H1 (cell line): ENCODE measurements at regions not wholly inside any gene's neighbourhood (a gene's known extent, or its start where the extent isn't known, plus 50 kb on each side); places are given as distances from the start of the nearest gene placed in this dataset.

Source experiments
- CTCF ChIA-PET: fragments of 300-600 bp; sonication (Branson Sonifier 250); formaldehyde crosslinking; loops from one replicate; lab custom pipeline; 2021; ENCODE audit not compliant: partially characterized antibody; lab: Charles Lee
- POLR2A ChIA-PET: fragments of 300-600 bp; sonication (Branson Sonifier 250); formaldehyde crosslinking; loops from one replicate; lab custom pipeline; 2021; ENCODE audit warnings: inconsistent platforms; ENCODE audit not compliant: partially characterized antibody; lab: Charles Lee
- DNase-seq, 2 experiments: peaks; one replicate each; pipeline versions ENCODE4 v3.0.0 to v3.0.0-alpha.2; 2010 to 2022; ENCODE audit warnings: low spot score in 2 of 2, low read depth in 1 of 2, mixed read lengths in 1 of 2
- FAIRE-seq: peaks from 2 replicates; lab custom pipeline; 2011; peaks lifted over from hg19 to GRCh38; lab: Jason Lieb, UNC
- H2AFZ ChIP-seq: 2 replicates; pipeline ENCODE4 v1.8.1; 2012; ENCODE audit warnings: low read length, inconsistent platforms
- H2AK5ac ChIP-seq: 2 replicates; pipeline ENCODE4 v1.6.1; 2013; ENCODE audit warnings: low read depth, low read length
- H2BK120ac ChIP-seq: replicated peaks from 2 replicates; pipeline ENCODE3; 2013; ENCODE audit warnings: low read depth, low read length, inconsistent platforms
- H2BK12ac ChIP-seq: 2 replicates; pipeline ENCODE4 v1.6.1; 2013; ENCODE audit warnings: low read depth, low read length
- H2BK15ac ChIP-seq: 2 replicates; pipeline ENCODE4 v1.6.1; 2013; ENCODE audit warnings: low read length
- H2BK20ac ChIP-seq: 2 replicates; pipeline ENCODE4 v1.6.1; 2013; ENCODE audit warnings: low read length
- H2BK5ac ChIP-seq: 2 replicates; pipeline ENCODE4 v1.6.1; 2013; ENCODE audit warnings: low read depth, low read length
- H3K14ac ChIP-seq: 2 replicates; pipeline ENCODE4 v1.6.1; 2013; ENCODE audit warnings: inconsistent platforms; ENCODE audit not compliant: insufficient read length
- H3K18ac ChIP-seq: 2 replicates; pipeline ENCODE4 v1.6.1; 2013; ENCODE audit warnings: low read length; ENCODE audit errors: extremely low read depth
- H3K23ac ChIP-seq: 2 replicates; pipeline ENCODE4 v1.6.1; 2013; ENCODE audit warnings: inconsistent platforms; ENCODE audit not compliant: insufficient read length
- H3K23me2 ChIP-seq: 2 replicates; pipeline ENCODE4 v1.6.1; 2013; ENCODE audit warnings: low read depth, low read length
- H3K27ac ChIP-seq: 2 replicates; pipeline ENCODE4 v1.6.1; 2011; ENCODE audit warnings: low read depth, low read length, inconsistent platforms
- H3K27me3 ChIP-seq, 4 experiments: replicated peaks in 1 of 4; 1 replicate in 1 of 4; 2 replicates in 3 of 4; pipeline versions ENCODE4 v1.6.1 to v1.8.1; 2011 to 2013; ENCODE audit warnings: low read length in 3 of 4, mild to moderate bottlenecking in 3 of 4, inconsistent platforms in 2 of 4, mixed read lengths in 2 of 4, moderate library complexity in 1 of 4; ENCODE audit not compliant: control insufficient read depth in 3 of 4, insufficient read depth in 3 of 4; ENCODE audit errors: extremely low read depth in 1 of 4
- H3K36me3 ChIP-seq, 4 experiments: 2 replicates each; pipeline versions ENCODE4 v1.6.1 to v1.8.1; 2011 to 2013; ENCODE audit warnings: mild to moderate bottlenecking in 4 of 4, low read length in 3 of 4, moderate library complexity in 2 of 4, control low read depth in 1 of 4, inconsistent platforms in 1 of 4; ENCODE audit not compliant: insufficient read depth in 4 of 4, control insufficient read depth in 2 of 4
- H3K4ac ChIP-seq: replicated peaks from 2 replicates; pipeline ENCODE3; 2013; ENCODE audit warnings: low read length, low read depth, mixed read lengths, inconsistent platforms; ENCODE audit not compliant: insufficient read length
- H3K4me1 ChIP-seq, 4 experiments: replicated peaks in 1 of 4; 1 replicate in 1 of 4; 2 replicates in 3 of 4; pipeline versions ENCODE4 v1.6.1 to v1.8.1; 2011 to 2013; ENCODE audit warnings: low read length in 3 of 4, inconsistent platforms in 2 of 4, mixed read lengths in 1 of 4; ENCODE audit not compliant: insufficient read depth in 4 of 4, control insufficient read depth in 3 of 4
- H3K4me2 ChIP-seq, 2 experiments: 2 replicates each; pipeline versions ENCODE4 v1.6.1 to v1.8.1; 2011 to 2013; ENCODE audit warnings: low read depth in 2 of 2, low read length in 2 of 2, control low read depth in 1 of 2, inconsistent platforms in 1 of 2, mild to moderate bottlenecking in 1 of 2; ENCODE audit not compliant: insufficient read depth in 1 of 2
- H3K4me3 ChIP-seq, 4 experiments: fragments of 200-600, 300-600 bp in 1 of 4; sonication (generic), shearing (Covaris generic), sonication (Bioruptor Twin) in 1 of 4; 2 replicates each; pipeline versions ENCODE4 v1.5.1 to v1.8.1; 2011 to 2016; ENCODE audit warnings: low read length in 4 of 4, low read depth in 3 of 4, control low read depth in 2 of 4, inconsistent platforms in 2 of 4, mild to moderate bottlenecking in 2 of 4, mixed read lengths in 1 of 4, moderate library complexity in 1 of 4; ENCODE audit not compliant: insufficient read depth in 2 of 4; ENCODE audit errors: extremely low read depth in 1 of 4
- H3K56ac ChIP-seq: replicated peaks from 2 replicates; pipeline ENCODE3; 2013; ENCODE audit warnings: low read depth, mild to moderate bottlenecking, mixed read lengths, low read length, inconsistent platforms; ENCODE audit not compliant: insufficient read length
- H3K79me1 ChIP-seq: 2 replicates; pipeline ENCODE4 v1.6.1; 2013; ENCODE audit warnings: low read depth, low read length, control low read depth
- H3K79me2 ChIP-seq, 2 experiments: 2 replicates each; pipeline versions ENCODE4 v1.6.1 to v1.8.1; 2012 to 2013; ENCODE audit warnings: low read length in 2 of 2, mild to moderate bottlenecking in 2 of 2, inconsistent platforms in 1 of 2; ENCODE audit not compliant: insufficient read depth in 2 of 2, control insufficient read depth in 1 of 2
- H3K9ac ChIP-seq, 4 experiments: replicated peaks in 1 of 4; 1 replicate in 1 of 4; 2 replicates in 3 of 4; pipeline versions ENCODE4 v1.6.1 to v1.8.1; 2011 to 2013; ENCODE audit warnings: low read depth in 3 of 4, low read length in 3 of 4, control low read depth in 2 of 4, mild to moderate bottlenecking in 2 of 4, moderate library complexity in 2 of 4, inconsistent platforms in 1 of 4; ENCODE audit errors: extremely low read depth in 1 of 4
- H3K9me3 ChIP-seq, 2 experiments: 2 replicates each; pipeline versions ENCODE4 v1.6.1 to v1.8.1; 2012 to 2013; ENCODE audit warnings: mild to moderate bottlenecking in 2 of 2, moderate library complexity in 2 of 2, control low read depth in 1 of 2, inconsistent platforms in 1 of 2, low read depth in 1 of 2, low read length in 1 of 2, mixed read lengths in 1 of 2; ENCODE audit not compliant: insufficient read depth in 2 of 2
- H4K20me1 ChIP-seq, 2 experiments: replicated peaks in 1 of 2; 2 replicates each; pipeline versions ENCODE3 to v1.8.1; 2011 to 2013; ENCODE audit warnings: inconsistent platforms in 2 of 2, low read length in 2 of 2, mild to moderate bottlenecking in 1 of 2; ENCODE audit not compliant: insufficient read depth in 2 of 2, control insufficient read depth in 1 of 2
- H4K5ac ChIP-seq: 2 replicates; pipeline ENCODE4 v1.6.1; 2013; ENCODE audit warnings: low read length, low read depth, mixed read lengths, inconsistent platforms; ENCODE audit not compliant: insufficient read length
- H4K8ac ChIP-seq: 2 replicates; pipeline ENCODE4 v1.8.0; 2013; ENCODE audit warnings: mild to moderate bottlenecking, moderate library complexity, low read length, inconsistent platforms; ENCODE audit not compliant: insufficient read depth; ENCODE audit errors: extremely low read depth
- H4K91ac ChIP-seq: replicated peaks from 2 replicates; pipeline ENCODE3; 2013; ENCODE audit warnings: low read length, mixed read lengths, inconsistent platforms; ENCODE audit not compliant: insufficient read length
- EZH2 ChIP-seq: fragments of 200-600 bp; sonication (generic); IDR thresholded peaks from 2 replicates; pipeline ENCODE4 v1.7.1; 2012; ENCODE audit warnings: low read depth, mild to moderate bottlenecking, moderate library complexity, low read length, inconsistent platforms; ENCODE audit not compliant: severe bottlenecking
- HDAC6 ChIP-seq: IDR thresholded peaks from one replicate; pipeline ENCODE4 v1.7.1; 2012; ENCODE audit warnings: low read depth, mild to moderate bottlenecking, inconsistent platforms, low read length, moderate library complexity
- PHF8 ChIP-seq: fragments of 200-600 bp; sonication (generic); conservative IDR thresholded peaks from 2 replicates; pipeline ENCODE4 v1.7.1; 2012; ENCODE audit warnings: low read depth, mild to moderate bottlenecking, inconsistent platforms, low read length, moderate library complexity
- SIRT6 ChIP-seq: IDR thresholded peaks from one replicate; pipeline ENCODE4 v1.7.1; 2012; ENCODE audit warnings: low read length, inconsistent platforms
- SIX5 ChIP-seq: IDR thresholded peaks from 2 replicates; pipeline ENCODE4 v1.6.1; 2011; ENCODE audit warnings: mild to moderate bottlenecking, low read depth, low read length
- SRF ChIP-seq: IDR thresholded peaks from 2 replicates; pipeline ENCODE4 v1.6.1; 2011; ENCODE audit warnings: mild to moderate bottlenecking, low read depth, low read length, moderate library complexity
- WGBS, 2 experiments: shearing (Covaris generic) in 1 of 2; methylation state at CpG; one replicate each; pipeline versions ENCODE4 v1.1.6 to v1.1.7; 2013 to 2015; ENCODE audit warnings: low lambda C conversion rate in 2 of 2, mixed read lengths in 2 of 2, inconsistent platforms in 1 of 2, low coverage in 1 of 2, missing lambda C conversion rate in 1 of 2; ENCODE audit not compliant: insufficient replicate concordance in 2 of 2, insufficient coverage in 1 of 2, insufficient read length in 1 of 2; ENCODE audit errors: extremely low coverage in 1 of 2, missing lambda C conversion rate in 1 of 2; 5-methylcytosine and 5-hydroxymethylcytosine counted together

DNA sequence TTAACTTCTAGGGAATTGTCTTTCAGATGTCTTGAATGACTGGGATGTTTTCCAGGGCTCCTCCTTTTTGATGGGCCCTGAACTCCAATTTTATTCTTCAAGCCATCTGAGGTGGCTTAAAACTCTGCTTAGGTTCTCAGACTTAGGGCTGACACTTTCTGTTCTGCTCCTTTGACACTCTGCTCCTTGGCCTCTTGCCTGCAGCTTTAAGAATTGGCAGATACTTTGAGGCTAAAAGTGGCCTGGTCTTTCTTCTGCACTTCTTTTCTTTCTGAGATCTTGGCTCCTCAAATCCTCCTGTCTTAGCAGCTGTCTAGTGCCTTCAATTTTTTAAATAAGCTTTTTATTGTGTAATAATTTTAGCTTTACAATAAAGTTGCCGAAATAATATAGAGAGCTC, 294.6 kb downstream of the RPS6KC1 start:
- Histone ChIP-seq H2BK5ac (no peak overlapping the region), H4K5ac (no peak overlapping the region), H2BK20ac (no peak overlapping the region), H2BK120ac (no peak overlapping the region), H3K79me2 (no peaks in the 10 kb centered on the region), H3K4me2 (no peak overlapping the region), H2AFZ (0 out of 2 replicates have a peak overlapping the region, but pooled peaks have one; percentile 1), H2BK15ac (no peak overlapping the region), H2AK5ac (no peak overlapping the region), H3K4me1 (peaks cover 0 to 2% (median 0%) of the 10 kb centered on the region in 4 experiments; a peak in 1 of 7 replicates), H3K23me2 (no peaks in the 10 kb centered on the region), H3K14ac (no peak overlapping the region), H3K79me1 (no peaks in the 10 kb centered on the region), H3K9me3 (no peaks in the 10 kb centered on the region), H4K20me1 (no peaks in the 10 kb centered on the region), H2BK12ac (no peak overlapping the region), H4K8ac (no peak overlapping the region), H3K4me3 (no peak overlapping the region), H4K91ac (no peak overlapping the region), H3K23ac (no peak overlapping the region), H3K4ac (no peak overlapping the region), H3K27me3 (no peaks in the 10 kb centered on the region), H3K36me3 (no peaks in the 10 kb centered on the region), H3K9ac (no peak overlapping the region), H3K27ac (no peak overlapping the region), H3K18ac (no peak overlapping the region), H3K56ac (no peak overlapping the region)
- TF ChIP-seq SRF (no peak), SIX5 (no peak), SIRT6 (no peak), PHF8 (no peak), EZH2 (no peak), HDAC6 (no peak)
- 86% methylated on average over 1 of the region's 1 CpG; no CpG with 5 or more reads in 1 of the 2 experiments for WGBS, 2 experiments
- FAIRE-seq = no peak
- CTCF ChIA-PET = interaction anchor here (1.5 kb wide), 1 partner anchor 8 kb away, joined by 4 read pairs; no protein-coding TSS in a partner anchor
- POLR2A ChIA-PET = no interaction called here
- no peak for DNase-seq
